Esophagus squamous epithelium (tissue), 4 donors: ENCODE measurements at regions not wholly inside any gene's neighbourhood (a gene's known extent, or its start where the extent isn't known, plus 50 kb on each side); places are given as distances from the start of the nearest gene placed in this dataset.

Source experiments
- CTCF ChIP-seq, 6 experiments: fragments of 450-650 bp in 4 of 6; fragments of 200-600 bp in 2 of 6; sonication (generic) in 2 of 6; IDR thresholded peaks; one replicate each; pipeline ENCODE4 v1.5.1; 2016 to 2019; ENCODE audit warnings: antibody characterized with exemption in 6 of 6, mild to moderate bottlenecking in 4 of 6, moderate library complexity in 4 of 6
- POLR2A ChIP-seq, 4 donors: fragments of 450-650 bp; IDR thresholded peaks; one replicate each; pipeline ENCODE4 v1.6.1; 2017; ENCODE audit warnings: antibody characterized with exemption in 4 of 4, mild to moderate bottlenecking in 4 of 4, moderate library complexity in 3 of 4

DNA sequence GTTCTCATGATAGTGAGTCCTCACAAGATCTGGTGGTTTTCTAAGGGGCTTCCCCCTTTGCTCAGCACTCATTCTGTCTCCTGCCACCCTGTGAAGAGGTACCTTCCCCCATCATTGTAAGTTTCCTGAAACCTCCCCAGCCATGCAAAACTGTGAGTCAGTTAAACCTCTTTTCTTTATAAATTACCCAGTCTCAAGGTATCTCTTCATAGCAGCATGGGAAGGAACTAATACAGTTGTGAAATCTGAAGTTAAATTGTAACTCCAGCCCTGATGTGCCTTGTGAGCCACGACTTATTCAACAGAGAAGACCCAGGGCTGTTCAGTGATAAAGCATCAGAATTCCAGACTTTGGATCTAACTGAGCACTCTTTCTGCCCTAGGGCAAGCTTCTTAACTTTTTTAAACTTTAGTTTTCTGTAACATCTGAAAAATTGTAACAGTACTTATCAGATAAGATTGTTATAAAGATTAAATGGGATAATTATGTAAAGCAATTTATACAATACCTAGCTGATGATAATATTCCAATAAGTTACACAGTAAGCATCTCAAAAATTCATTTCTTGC is 220.0 kb downstream of the TRPC6 start:
- TF ChIP-seq CTCF (IDR thresholded peaks at IDR 0.05), result no peak
- no peak for TF ChIP-seq POLR2A (IDR thresholded peaks at IDR 0.05)
